ENCODE measurements at regions not wholly inside any gene's neighbourhood (a gene's known extent, or its start where the extent isn't known, plus 50 kb on each side); places are given as distances from the start of the nearest gene placed in this dataset.

GRCh38 chr17:21539146-21539545 lies 153.2 kb upstream of the KCNJ18 start:
- Histone ChIP-seq H3K4me1 (replicated peaks in 1 of 4; ENCODE audit: control insufficient read depth in 3 of 4, insufficient read depth in 4 of 4, low read length in 3 of 4) (no peaks in the 10 kb centered on the region), H3K4me3 (ENCODE audit: extremely low read depth in 1 of 4, insufficient read depth in 2 of 4, low read depth in 3 of 4, low read length in 4 of 4) (no peak overlapping the region), H3K14ac (ENCODE audit: insufficient read length) (no peak overlapping the region), H4K8ac (ENCODE audit: extremely low read depth, insufficient read depth, low read length) (no peak overlapping the region), H3K9me3 (ENCODE audit: insufficient read depth in 2 of 2, low read depth in 1 of 2, low read length in 1 of 2) (peaks cover 61% of the 10 kb centered on the region in 2 experiments), H2BK15ac (ENCODE audit: low read length) (no peak overlapping the region), H2BK12ac (ENCODE audit: low read depth, low read length) (no peak overlapping the region), H2BK20ac (ENCODE audit: low read length) (no peak overlapping the region), H3K36me3 (ENCODE audit: control insufficient read depth in 2 of 4, insufficient read depth in 4 of 4, low read length in 3 of 4) (no peaks in the 10 kb centered on the region), H2AK5ac (ENCODE audit: low read depth, low read length) (no peak overlapping the region), H3K23me2 (ENCODE audit: low read depth, low read length) (no peaks in the 10 kb centered on the region; the same call in 1 of the 2 replicates), H2BK120ac (replicated peaks; ENCODE audit: low read depth, low read length) (no peak overlapping the region), H3K4me2 (ENCODE audit: insufficient read depth in 1 of 2, low read depth in 2 of 2, low read length in 2 of 2) (no peak overlapping the region), H4K5ac (ENCODE audit: insufficient read length, low read depth, low read length) (no peak overlapping the region), H3K27me3 (replicated peaks in 1 of 4; ENCODE audit: control insufficient read depth in 3 of 4, extremely low read depth in 1 of 4, insufficient read depth in 3 of 4, low read length in 3 of 4) (no peaks in the 10 kb centered on the region), H4K91ac (replicated peaks; ENCODE audit: insufficient read length, low read length) (no peak overlapping the region), H3K56ac (replicated peaks; ENCODE audit: insufficient read length, low read depth, low read length) (no peak overlapping the region), H3K79me1 (ENCODE audit: low read depth, low read length) (no peaks in the 10 kb centered on the region), H3K9ac (replicated peaks in 1 of 4; ENCODE audit: extremely low read depth in 1 of 4, low read depth in 3 of 4, low read length in 3 of 4) (no peak overlapping the region), H3K23ac (ENCODE audit: insufficient read length) (no peak overlapping the region), H3K79me2 (ENCODE audit: control insufficient read depth in 1 of 2, insufficient read depth in 2 of 2, low read length in 2 of 2) (no peaks in the 10 kb centered on the region), H2BK5ac (ENCODE audit: low read depth, low read length) (no peak overlapping the region), H3K4ac (replicated peaks; ENCODE audit: insufficient read length, low read depth, low read length) (no peak overlapping the region), H3K27ac (ENCODE audit: low read depth, low read length) (no peak overlapping the region), H4K20me1 (replicated peaks in 1 of 2; ENCODE audit: control insufficient read depth in 1 of 2, insufficient read depth in 2 of 2, low read length in 2 of 2) (no peaks in the 10 kb centered on the region), H3K18ac (ENCODE audit: extremely low read depth, low read length) (no peak overlapping the region), H2AFZ (ENCODE audit: low read length) (no peak overlapping the region)
- DNase-seq (ENCODE audit: low read depth in 1 of 2, low spot score in 2 of 2) (no peak), FAIRE-seq (no peak)
- ChIA-PET CTCF (ENCODE audit: partially characterized antibody) (no interaction called here), POLR2A (ENCODE audit: partially characterized antibody) (no interaction called here)
- no peak for TF ChIP-seq RNF2 (IDR thresholded peaks at IDR 0.05; ENCODE audit: borderline replicate concordance, low read depth, low read length, missing control alignments, poor library complexity, severe bottlenecking)
- 27% methylated on average over 2 of the region's 2 CpGs; no CpG with 5 or more reads in 1 of the 2 experiments for WGBS, 2 experiments (ENCODE audit: extremely low coverage in 1 of 2, insufficient coverage in 1 of 2, insufficient read length in 1 of 2, insufficient replicate concordance in 2 of 2, low coverage in 1 of 2, low lambda C conversion rate in 2 of 2, missing lambda C conversion rate in 1 of 2)
